ENCODE measurements at regions not wholly inside any gene's neighbourhood (a gene's known extent, or its start where the extent isn't known, plus 50 kb on each side); places are given as distances from the start of the nearest gene placed in this dataset.

- TF ChIP-seq ZNF280D (tag by site-specific recombination; IDR thresholded peaks at IDR 0.05) (no peak), ZNF549 (tag by site-specific recombination; IDR thresholded peaks at IDR 0.05) (no peak), CTCF (tag by site-specific recombination; IDR thresholded peaks at IDR 0.05) (no peak), ZNF202 (tag by site-specific recombination; IDR thresholded peaks at IDR 0.05; ENCODE audit: borderline replicate concordance) (no peak), ZNF280C (tag by site-specific recombination; IDR thresholded peaks at IDR 0.05) (no peak), ZFHX2 (tag by site-specific recombination; conservative IDR thresholded peaks at IDR 0.05) (no peak), ZNF747 (tag by site-specific recombination; IDR thresholded peaks at IDR 0.05) (no peak), WT1 (tag by site-specific recombination; IDR thresholded peaks at IDR 0.05) (no peak), ZNF558 (tag by site-specific recombination; IDR thresholded peaks at IDR 0.05) (no peak), YY2 (tag by site-specific recombination; IDR thresholded peaks at IDR 0.05) (no peak), ZNF416 (tag by site-specific recombination; IDR thresholded peaks at IDR 0.05) (no peak), ZNF274 (IDR thresholded peaks at IDR 0.05; ENCODE audit: low read length) (no peak), ZNF274 (tag by site-specific recombination; IDR thresholded peaks at IDR 0.05; ENCODE audit: borderline replicate concordance) (no peak), ZSCAN30 (tag by site-specific recombination; IDR thresholded peaks at IDR 0.05) (no peak)
Observed at GRCh38 chr9:12351293-12352044, 341.7 kb upstream of the TYRP1 start.

All from HEK293 (cell line).